ENCODE measurements at regions not wholly inside any gene's neighbourhood (a gene's known extent, or its start where the extent isn't known, plus 50 kb on each side); places are given as distances from the start of the nearest gene placed in this dataset.

- no peak for DNase-seq (ENCODE audit: low spot score)
Observed at GRCh38 chr7:19617901-19618300, 90.9 kb downstream of the POLR1F start.

DNA sequence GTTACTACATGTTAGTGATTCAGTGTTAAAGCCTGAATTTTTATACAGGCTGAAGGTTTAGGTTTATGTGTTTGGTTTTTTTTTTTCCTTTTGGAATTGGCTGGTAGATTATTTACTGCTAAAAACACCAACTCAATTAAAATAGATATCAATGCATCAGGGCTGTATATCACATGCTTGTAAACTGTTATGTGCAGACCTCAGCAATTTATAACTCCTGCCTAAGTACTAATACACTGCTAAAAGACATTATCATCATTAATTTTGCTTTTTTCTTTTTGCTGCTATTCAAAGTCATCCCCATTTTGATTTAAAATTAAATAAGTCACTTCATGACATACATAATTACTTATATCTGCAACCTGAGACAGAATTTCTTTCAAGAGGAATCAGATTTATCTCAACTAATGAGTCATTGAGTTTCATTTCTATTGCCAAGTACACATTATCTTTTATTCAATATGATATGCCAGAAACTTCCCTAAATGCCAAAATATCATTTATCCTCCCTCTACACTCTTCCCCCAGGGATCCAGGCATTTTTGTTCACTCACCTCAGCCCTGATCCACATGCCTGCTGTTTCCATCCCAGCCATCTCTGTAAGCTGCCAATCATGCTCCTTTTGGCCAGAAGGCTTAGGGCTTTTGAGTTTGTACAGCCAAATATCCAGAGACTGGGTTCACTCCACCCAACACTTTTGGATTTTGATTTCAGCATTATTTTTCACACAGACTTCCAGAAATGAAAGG lies 98.5 kb downstream of the POLR1F start:
- Histone ChIP-seq H3F3A (ENCODE audit: low read depth) (no peaks in the 10 kb centered on the region), H3K9ac (no peak overlapping the region), H3K79me2 (ENCODE audit: low read depth) (no peaks in the 10 kb centered on the region), H2AFZ (replicated peaks) (no peak overlapping the region), H3K9me3 (ENCODE audit: low read depth) (peaks cover 4% of the 10 kb centered on the region), H3K36me3 (no peaks in the 10 kb centered on the region), H3K27ac (no peak overlapping the region), H4K20me1 (ENCODE audit: low read depth) (no peaks in the 10 kb centered on the region), H3K4me2 (no peak overlapping the region), H3K4me3 (no peak overlapping the region), H3K27me3 (no peaks in the 10 kb centered on the region), H3K4me1 (no peaks in the 10 kb centered on the region)
- Mint-ChIP-seq H3K27me3 (ENCODE audit: insufficient read depth, low read depth) (no peaks in the 10 kb centered on the region), H3K36me3 (no peaks in the 10 kb centered on the region), H3K9me3 (no peaks in the 10 kb centered on the region), H3K27ac (no peak overlapping the region), H3K4me1 (no peaks in the 10 kb centered on the region), H3K4me3 (no peak overlapping the region)
- DNase-seq (ENCODE audit: low spot score) = no peak
- TF ChIP-seq EZH2 (IDR thresholded peaks at IDR 0.05) = no peak
- TF ChIP-seq, protein P1, sequence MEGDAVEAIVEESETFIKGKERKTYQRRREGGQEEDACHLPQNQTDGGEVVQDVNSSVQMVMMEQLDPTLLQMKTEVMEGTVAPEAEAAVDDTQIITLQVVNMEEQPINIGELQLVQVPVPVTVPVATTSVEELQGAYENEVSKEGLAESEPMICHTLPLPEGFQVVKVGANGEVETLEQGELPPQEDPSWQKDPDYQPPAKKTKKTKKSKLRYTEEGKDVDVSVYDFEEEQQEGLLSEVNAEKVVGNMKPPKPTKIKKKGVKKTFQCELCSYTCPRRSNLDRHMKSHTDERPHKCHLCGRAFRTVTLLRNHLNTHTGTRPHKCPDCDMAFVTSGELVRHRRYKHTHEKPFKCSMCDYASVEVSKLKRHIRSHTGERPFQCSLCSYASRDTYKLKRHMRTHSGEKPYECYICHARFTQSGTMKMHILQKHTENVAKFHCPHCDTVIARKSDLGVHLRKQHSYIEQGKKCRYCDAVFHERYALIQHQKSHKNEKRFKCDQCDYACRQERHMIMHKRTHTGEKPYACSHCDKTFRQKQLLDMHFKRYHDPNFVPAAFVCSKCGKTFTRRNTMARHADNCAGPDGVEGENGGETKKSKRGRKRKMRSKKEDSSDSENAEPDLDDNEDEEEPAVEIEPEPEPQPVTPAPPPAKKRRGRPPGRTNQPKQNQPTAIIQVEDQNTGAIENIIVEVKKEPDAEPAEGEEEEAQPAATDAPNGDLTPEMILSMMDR (IDR thresholded peaks at IDR 0.05) = no peak
- TF ChIP-seq EZH2phosphoT487 (IDR thresholded peaks at IDR 0.05) = no peak

More at GRCh38 chr7:19617901-19618300, 90.9 kb downstream of the POLR1F start:
- Histone ChIP-seq H3K4me3 (no peak overlapping the region), H3K9me3 (ENCODE audit: low read depth) (no peaks in the 10 kb centered on the region), H2AFZ (replicated peaks) (no peak overlapping the region), H3K4me2 (no peak overlapping the region), H3F3A (ENCODE audit: low read depth) (no peaks in the 10 kb centered on the region), H3K4me1 (no peaks in the 10 kb centered on the region), H3K27me3 (no peaks in the 10 kb centered on the region), H3K27ac (no peak overlapping the region), H3K36me3 (no peaks in the 10 kb centered on the region), H3K9ac (no peak overlapping the region), H3K79me2 (ENCODE audit: low read depth) (no peaks in the 10 kb centered on the region), H4K20me1 (ENCODE audit: low read depth) (no peaks in the 10 kb centered on the region)
- no peaks in the 10 kb centered on the region for H3K36me3 Mint-ChIP-seq
- H3K4me3 Mint-ChIP-seq = no peak overlapping the region
- TF ChIP-seq EZH2phosphoT487 (IDR thresholded peaks at IDR 0.05) = no peak
- TF ChIP-seq, protein P1 (IDR thresholded peaks at IDR 0.05) = no peak
- TF ChIP-seq EZH2 (IDR thresholded peaks at IDR 0.05) = no peak
- H3K27ac Mint-ChIP-seq = no peak overlapping the region
- H3K27me3 Mint-ChIP-seq (ENCODE audit: insufficient read depth, low read depth) = no peaks in the 10 kb centered on the region
- no peaks in the 10 kb centered on the region for H3K9me3 Mint-ChIP-seq
- H3K4me1 Mint-ChIP-seq = no peaks in the 10 kb centered on the region

- DNase-seq (ENCODE audit: low spot score) = no peak
- Histone ChIP-seq H3K9ac (no peak overlapping the region), H3K27me3 (no peaks in the 10 kb centered on the region), H3F3A (ENCODE audit: low read depth) (no peaks in the 10 kb centered on the region), H3K36me3 (no peaks in the 10 kb centered on the region), H3K4me2 (no peak overlapping the region), H4K20me1 (ENCODE audit: low read depth) (no peaks in the 10 kb centered on the region), H3K4me1 (no peaks in the 10 kb centered on the region), H3K79me2 (ENCODE audit: low read depth) (no peaks in the 10 kb centered on the region), H3K9me3 (ENCODE audit: low read depth) (no peaks in the 10 kb centered on the region), H3K27ac (no peak overlapping the region), H3K4me3 (no peak overlapping the region), H2AFZ (replicated peaks) (no peak overlapping the region)
- H3K36me3 Mint-ChIP-seq = no peaks in the 10 kb centered on the region
- H3K27ac Mint-ChIP-seq = no peak overlapping the region
- TF ChIP-seq EZH2 (IDR thresholded peaks at IDR 0.05) (no peak), EZH2phosphoT487 (IDR thresholded peaks at IDR 0.05) (no peak)
- TF ChIP-seq, protein P1 (IDR thresholded peaks at IDR 0.05) = no peak
- H3K4me3 Mint-ChIP-seq = no peak overlapping the region
- H3K27me3 Mint-ChIP-seq (ENCODE audit: insufficient read depth, low read depth) = no peaks in the 10 kb centered on the region
- no peaks in the 10 kb centered on the region for H3K9me3 Mint-ChIP-seq
- no peaks in the 10 kb centered on the region for H3K4me1 Mint-ChIP-seq
Observed at GRCh38 chr7:19589446-19589845, 119.4 kb downstream of the POLR1F start.
